HAP-1 (cell line): ENCODE measurements at regions not wholly inside any gene's neighbourhood (a gene's known extent, or its start where the extent isn't known, plus 50 kb on each side); places are given as distances from the start of the nearest gene placed in this dataset.
"Not testable (repeated sequence)": the region's sequence is repeated elsewhere in the genome, so short reads cannot be mapped to it uniquely, and the experiment has no call there.

Experiments used
- DNase-seq, 2 experiments: peaks; one replicate each; pipeline ENCODE4 v3.0.0-alpha.2; 2016 to 2020; ENCODE audit warnings: low spot score in 2 of 2
- H3K27me3 ChIP-seq: fragments of 250-450 bp; sonication (Bioruptor Pico); 2 replicates; pipeline ENCODE4 v1.5.1; 2020; ENCODE audit warnings: low read depth, mild to moderate bottlenecking, moderate library complexity
- H3K36me3 ChIP-seq: fragments of 250-450 bp; sonication (Bioruptor Pico); replicated peaks from 2 replicates; pipeline ENCODE4 v1.5.1; 2020; ENCODE audit warnings: mild to moderate bottlenecking
- H3K4me1 ChIP-seq: fragments of 250-450 bp; sonication (Bioruptor Pico); 2 replicates; pipeline ENCODE4 v1.5.1; 2020; ENCODE audit warnings: mild to moderate bottlenecking
- H3K4me3 ChIP-seq: fragments of 250-450 bp; sonication (Bioruptor Pico); 2 replicates; pipeline ENCODE4 v1.5.1; 2020; ENCODE audit warnings: mild to moderate bottlenecking, moderate library complexity
- H3K9me3 ChIP-seq: fragments of 250-450 bp; sonication (Bioruptor Pico); 2 replicates; pipeline ENCODE4 v1.5.1; 2020; ENCODE audit warnings: mild to moderate bottlenecking, moderate library complexity
- in situ Hi-C: fragments of 300-500 bp; cut with MboI; formaldehyde crosslinking; loops from 3 replicates; pipeline ENCODE4 v1.14.3; 2020; ENCODE audit warnings: low sequenced_read_pairs, inconsistent platforms, mixed read lengths

- H3K36me3 ChIP-seq = no peaks in the 10 kb centered on the region
- in situ Hi-C loops = no loop called here
- H3K27me3 ChIP-seq = no peaks in the 10 kb centered on the region
- no peak for DNase-seq
- no peaks in the 10 kb centered on the region for H3K9me3 ChIP-seq
- H3K4me3 ChIP-seq = no peak overlapping the region
- H3K4me1 ChIP-seq = peaks cover 3% of the 10 kb centered on the region; the same call in 1 of the 2 replicates
Measured at GRCh38 chr22:36088292-36088691, 59.7 kb upstream of the RBFOX2 start.

- in situ Hi-C loops = no loop called here
Measured at GRCh38 chr22:36087784-36088183, 59.2 kb upstream of the RBFOX2 start.

GRCh38 chr22:36086629-36087254, 58.1 kb upstream of the RBFOX2 start:
- Histone ChIP-seq H3K4me1 (peaks cover 3% of the 10 kb centered on the region; the same call in 1 of the 2 replicates), H3K9me3 (no peaks in the 10 kb centered on the region), H3K4me3 (no peak overlapping the region), H3K36me3 (no peaks in the 10 kb centered on the region), H3K27me3 (no peaks in the 10 kb centered on the region)
- in situ Hi-C loops = no loop called here
- no peak for DNase-seq

More at GRCh38 chr22:36087784-36088183, 59.2 kb upstream of the RBFOX2 start:
- no peaks in the 10 kb centered on the region for H3K27me3 ChIP-seq
- no peak for DNase-seq
- peaks cover 3% of the 10 kb centered on the region; the same call in 1 of the 2 replicates for H3K4me1 ChIP-seq
- H3K4me3 ChIP-seq = no peak overlapping the region
- H3K9me3 ChIP-seq = no peaks in the 10 kb centered on the region
- no peaks in the 10 kb centered on the region for H3K36me3 ChIP-seq

- H3K4me3 ChIP-seq = no peak overlapping the region
- no peaks in the 10 kb centered on the region for H3K9me3 ChIP-seq
- in situ Hi-C loops = no loop called here
- DNase-seq = peak in 1 of 2 experiments; percentile 60
- H3K27me3 ChIP-seq = no peaks in the 10 kb centered on the region
- H3K36me3 ChIP-seq = no peaks in the 10 kb centered on the region
- peaks cover 3% of the 10 kb centered on the region; the same call in 1 of the 2 replicates for H3K4me1 ChIP-seq
Measured at GRCh38 chr22:36086170-36086490, 57.5 kb upstream of the RBFOX2 start.

GRCh38 chr22:36085476-36086169, 57.0 kb upstream of the RBFOX2 start:
- Histone ChIP-seq H3K36me3 (no peaks in the 10 kb centered on the region), H3K4me3 (no peak overlapping the region), H3K4me1 (peaks cover 3% of the 10 kb centered on the region; the same call in 1 of the 2 replicates), H3K27me3 (no peaks in the 10 kb centered on the region), H3K9me3 (no peaks in the 10 kb centered on the region)
- DNase-seq = no peak
- in situ Hi-C loops = no loop called here

GRCh38 chr22:36084717-36085116, 56.1 kb upstream of the RBFOX2 start:
- DNase-seq = no peak
- Histone ChIP-seq H3K9me3 (no peaks in the 10 kb centered on the region), H3K36me3 (no peaks in the 10 kb centered on the region), H3K4me1 (peaks cover 3% of the 10 kb centered on the region; the same call in 1 of the 2 replicates), H3K4me3 (no peak overlapping the region), H3K27me3 (no peaks in the 10 kb centered on the region)
- in situ Hi-C loops = no loop called here

- Histone ChIP-seq H3K27me3 (no peaks in the 10 kb centered on the region), H3K4me3 (no peak overlapping the region), H3K36me3 (no peaks in the 10 kb centered on the region), H3K4me1 (peaks cover 3% of the 10 kb centered on the region; the same call in 1 of the 2 replicates), H3K9me3 (no peaks in the 10 kb centered on the region)
- no peak for DNase-seq
- in situ Hi-C loops = no loop called here
Measured at GRCh38 chr22:36083056-36083455, 54.4 kb upstream of the RBFOX2 start.

- no peak for DNase-seq
- Histone ChIP-seq H3K27me3 (no peaks in the 10 kb centered on the region), H3K4me1 (peaks cover under 1% of the 10 kb centered on the region; the same call in 1 of the 2 replicates), H3K36me3 (no peaks in the 10 kb centered on the region), H3K4me3 (no peak overlapping the region), H3K9me3 (no peaks in the 10 kb centered on the region)
- in situ Hi-C loops = no loop called here
Measured at GRCh38 chr22:36081023-36081431, 52.4 kb upstream of the RBFOX2 start.

GRCh38 chr22:36080281-36080680, 51.7 kb upstream of the RBFOX2 start:
- DNase-seq, H3K9me3 ChIP-seq, H3K4me1 ChIP-seq, H3K36me3 ChIP-seq, in situ Hi-C loops, H3K4me3 ChIP-seq, H3K27me3 ChIP-seq: not testable (repeated sequence)

GRCh38 chr22:36079041-36079440, 50.4 kb upstream of the RBFOX2 start:
- Histone ChIP-seq H3K4me1 (no peaks in the 10 kb centered on the region), H3K36me3 (no peaks in the 10 kb centered on the region), H3K4me3 (no peak overlapping the region), H3K9me3 (no peaks in the 10 kb centered on the region), H3K27me3 (no peaks in the 10 kb centered on the region)
- in situ Hi-C loops = no loop called here
- no peak for DNase-seq
